Activated CD8-positive, alpha-beta memory T cell treated with anti-CD3 and anti-CD28 coated beads for 24 hours (primary cell): ENCODE measurements at regions not wholly inside any gene's neighbourhood (a gene's known extent, or its start where the extent isn't known, plus 50 kb on each side); places are given as distances from the start of the nearest gene placed in this dataset.
A peak's percentile ranks its signal among the peaks of the same experiment; 100 is the strongest.

Source experiments
- DNase-seq: peaks from one replicate; pipeline ENCODE4 v3.0.0-alpha.2; 2020

DNA sequence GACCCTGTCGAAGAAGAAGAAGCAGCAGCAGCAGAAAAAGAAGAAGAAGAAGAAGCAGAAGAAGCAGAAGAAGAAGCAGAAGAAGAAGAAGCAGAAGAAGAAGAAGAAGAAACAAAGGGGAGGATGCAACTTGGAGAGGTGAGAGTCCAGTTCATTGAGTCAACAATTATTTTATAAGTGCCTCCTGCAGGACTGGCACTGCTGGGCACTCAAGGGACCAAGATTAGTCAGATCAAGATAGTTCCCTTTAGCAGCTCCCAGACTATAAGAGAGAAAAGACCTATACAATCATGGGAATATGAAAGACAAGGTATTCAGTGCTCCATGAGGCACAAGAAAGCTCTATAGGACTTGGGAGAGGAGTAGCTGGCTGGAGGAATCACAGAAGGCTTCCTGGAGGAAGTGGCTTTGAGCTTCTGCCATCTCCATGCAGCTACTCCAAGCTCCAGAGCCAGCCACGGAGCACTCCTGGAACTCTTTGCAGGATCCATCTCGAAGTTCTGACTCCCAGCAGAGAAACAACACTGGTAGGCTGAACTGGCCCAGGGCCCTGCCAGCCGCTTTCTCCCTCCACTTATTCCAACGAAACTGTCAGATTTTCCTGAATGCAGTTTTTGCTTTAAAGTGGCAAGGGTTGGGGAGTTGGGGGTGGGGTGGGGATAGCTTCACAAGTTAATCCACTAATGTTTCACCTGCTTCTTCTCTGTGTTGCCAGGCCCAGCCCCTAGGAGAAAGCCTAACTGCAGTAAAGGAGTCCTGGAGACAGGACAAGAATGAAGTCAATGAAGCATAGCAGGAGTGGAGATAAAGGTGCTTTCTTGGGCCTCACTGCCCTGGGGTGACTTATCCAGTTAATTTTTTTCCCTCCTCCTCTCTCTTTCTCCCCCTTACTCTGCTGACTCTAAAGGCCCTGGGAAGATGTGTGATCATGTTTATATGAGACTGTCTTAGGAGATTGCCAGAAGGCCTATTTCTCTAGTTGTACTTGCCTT is 140.1 kb upstream of the PARP11 start:
- DNase-seq, result no peak

DNA sequence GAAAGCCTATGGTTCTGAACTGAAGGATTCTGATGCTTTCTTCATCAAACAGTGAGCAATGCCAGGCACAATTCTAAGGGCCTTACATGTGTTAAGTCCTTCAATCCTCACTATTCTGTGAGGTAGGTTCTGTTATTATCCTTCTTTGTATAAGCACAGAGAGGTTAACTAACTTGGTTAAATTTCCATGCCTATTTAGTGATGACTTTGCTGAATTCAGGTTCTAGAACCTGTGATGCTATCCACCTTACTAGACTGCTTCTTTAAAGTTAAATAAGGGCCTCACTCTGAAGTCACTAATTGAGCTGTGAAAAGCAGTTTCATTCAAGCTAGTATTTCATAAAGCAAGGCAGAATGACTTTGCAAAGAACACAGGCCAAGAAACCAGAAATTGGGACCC is 138.9 kb upstream of the PARP11 start:
- no peak for DNase-seq

DNA sequence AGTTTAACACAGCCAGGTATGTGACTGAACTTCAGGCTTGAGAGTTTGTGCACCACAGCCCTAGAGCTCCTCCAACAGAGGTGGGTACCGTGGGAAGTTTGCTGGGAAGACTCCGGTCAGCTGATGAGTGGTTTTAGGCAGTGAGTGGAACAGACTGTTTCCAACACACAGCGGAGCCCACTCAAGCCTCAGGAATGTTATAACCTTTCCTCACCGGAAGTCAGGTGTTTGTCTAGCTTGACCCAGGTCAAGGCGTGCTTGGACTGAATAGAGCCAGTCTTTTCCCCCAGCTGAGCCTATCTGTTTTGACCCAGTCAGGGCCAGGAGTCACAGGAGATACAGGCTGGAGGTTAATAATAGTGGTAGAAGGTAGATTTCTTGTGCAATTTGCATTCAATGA is 138.4 kb upstream of the PARP11 start:
- DNase-seq, result no peak

DNA sequence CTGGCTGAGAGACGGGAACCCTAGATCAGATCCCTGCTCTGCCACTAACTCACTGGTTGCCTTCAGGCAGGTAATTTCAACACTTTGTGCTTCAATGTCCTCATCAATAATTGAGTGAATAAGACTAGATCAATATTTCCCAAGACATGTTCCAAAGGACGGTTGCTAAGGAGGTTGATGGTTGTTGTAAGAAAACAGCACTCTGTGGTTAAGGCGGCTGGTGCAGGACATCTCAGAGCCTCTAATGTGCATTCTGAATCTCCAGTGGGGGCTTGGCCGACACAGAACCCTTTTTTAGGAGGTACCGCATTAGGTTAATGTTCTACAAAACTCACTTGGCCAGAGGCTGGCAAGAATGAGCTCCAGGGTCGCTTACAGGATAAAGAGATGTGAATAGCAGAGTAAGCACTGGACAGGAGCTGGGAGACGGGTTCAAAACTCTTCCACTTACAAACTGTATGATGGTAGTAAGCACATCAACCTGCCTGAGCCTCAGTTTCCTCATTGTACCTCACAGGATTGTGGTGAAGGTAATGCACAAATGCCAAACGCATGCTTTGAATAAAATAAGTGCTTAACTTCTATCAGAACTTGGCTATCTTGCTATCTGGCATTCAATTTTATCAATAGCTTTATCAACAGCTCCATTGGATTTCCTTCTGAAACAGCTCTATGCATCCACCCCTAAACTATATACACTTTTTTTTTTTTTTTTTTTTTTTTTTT is 136.9 kb upstream of the PARP11 start:
- DNase-seq, result no peak

DNA sequence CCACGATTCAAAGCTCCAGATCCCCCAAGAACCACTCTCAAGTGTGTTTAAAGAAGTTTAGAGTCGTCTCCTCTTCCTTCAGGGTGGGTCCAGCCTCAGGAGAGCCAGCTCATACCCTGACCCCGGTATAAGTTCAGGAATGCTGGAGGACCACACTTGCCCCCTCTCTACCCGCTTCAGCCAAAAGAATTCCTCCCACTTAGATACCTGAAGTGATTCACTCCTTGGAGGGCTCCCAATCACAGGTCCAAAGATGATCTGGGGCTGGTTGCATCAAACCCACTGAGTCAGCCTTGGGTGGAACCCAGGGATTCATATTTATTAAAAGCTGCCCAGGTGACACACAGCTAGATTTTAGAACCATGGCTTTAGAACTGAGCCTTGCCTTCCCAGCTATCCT is 133.5 kb upstream of the PARP11 start:
- no peak for DNase-seq

DNA sequence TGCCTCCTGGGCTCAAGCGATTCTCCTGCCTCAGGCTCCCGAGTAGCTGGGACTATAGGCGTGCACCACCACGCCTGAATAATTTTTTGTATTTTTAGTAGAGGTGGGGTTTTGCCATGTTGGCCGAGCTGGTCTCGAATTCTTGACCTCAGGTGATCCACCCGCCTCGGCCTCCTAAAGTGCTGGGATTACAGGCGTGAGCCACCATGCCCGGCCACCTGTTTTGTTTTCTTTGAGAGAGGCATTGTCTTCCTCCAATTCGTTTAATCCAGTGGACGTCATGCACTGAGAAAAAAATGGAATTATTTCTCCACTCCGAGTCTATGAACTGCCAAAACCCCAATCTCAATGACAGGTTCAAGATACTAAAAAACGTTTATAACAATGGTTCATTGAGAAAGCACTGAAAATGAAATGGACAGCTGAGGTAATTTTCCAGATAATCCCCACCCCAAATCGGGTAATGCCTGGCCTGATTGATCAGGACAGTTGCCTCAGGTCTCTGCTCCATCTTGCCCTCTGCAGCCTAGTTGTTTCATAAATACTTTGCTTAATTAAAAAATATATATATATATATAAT is 132.7 kb upstream of the PARP11 start:
- DNase-seq, result no peak

DNA sequence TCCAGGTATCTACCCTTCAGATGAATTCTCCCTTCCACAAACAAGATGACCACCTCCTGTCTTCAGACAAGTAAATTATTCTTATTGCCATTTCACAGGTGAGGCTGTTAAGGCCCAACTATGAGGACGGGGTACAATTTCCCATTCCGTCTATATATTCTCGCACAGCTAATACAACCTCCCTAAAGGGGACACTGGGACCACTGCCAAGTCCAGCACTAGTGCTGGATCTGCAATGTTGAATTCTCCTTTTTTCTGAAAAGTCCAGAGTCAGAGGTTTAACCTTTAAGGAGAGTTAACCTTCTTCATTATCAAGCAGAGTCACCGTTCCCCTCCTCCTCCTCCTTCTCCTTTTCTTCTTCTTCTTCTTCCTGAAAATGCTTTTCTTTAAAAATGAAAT is 130.4 kb upstream of the PARP11 start:
- DNase-seq, result no peak

DNA sequence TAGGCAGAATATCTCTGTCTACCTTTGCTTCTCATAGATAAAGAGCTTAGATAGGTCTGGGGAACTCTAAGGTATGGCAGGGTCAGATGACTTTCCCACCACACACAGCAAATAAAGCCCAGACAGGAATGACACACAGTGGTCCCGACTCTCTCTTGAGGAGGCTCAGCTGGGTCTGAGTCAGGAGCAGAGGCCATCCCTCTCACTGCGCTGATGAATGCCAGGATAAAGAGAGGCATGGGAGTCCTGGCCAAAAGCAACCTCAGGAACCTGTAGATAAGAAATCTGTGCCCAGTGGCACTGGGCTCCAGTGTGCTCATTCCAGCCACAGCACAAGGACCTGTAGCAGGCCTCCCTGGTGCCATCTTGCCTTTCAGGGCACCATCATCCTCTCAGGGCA is 129.4 kb upstream of the PARP11 start:
- no peak for DNase-seq

DNA sequence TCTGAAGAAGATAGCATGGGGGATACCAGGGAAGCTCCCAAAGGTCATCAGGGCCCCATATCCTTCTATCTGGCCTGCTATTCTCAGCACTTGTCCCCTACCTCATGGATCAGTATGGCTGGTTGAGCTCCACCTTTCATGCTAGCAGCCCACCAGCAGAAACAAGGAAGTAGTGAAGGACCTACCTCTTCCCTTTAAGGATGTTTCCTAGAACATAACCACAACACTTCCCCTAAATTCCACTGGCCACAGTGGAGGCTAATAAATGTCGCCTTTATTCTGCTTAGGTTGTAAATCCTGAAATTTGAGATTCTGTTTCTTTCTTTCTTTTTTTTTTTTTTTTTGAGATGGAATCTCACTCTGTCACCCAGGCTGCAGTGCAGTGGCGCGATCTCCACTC is 128.6 kb upstream of the PARP11 start:
- DNase-seq, result no peak

DNA sequence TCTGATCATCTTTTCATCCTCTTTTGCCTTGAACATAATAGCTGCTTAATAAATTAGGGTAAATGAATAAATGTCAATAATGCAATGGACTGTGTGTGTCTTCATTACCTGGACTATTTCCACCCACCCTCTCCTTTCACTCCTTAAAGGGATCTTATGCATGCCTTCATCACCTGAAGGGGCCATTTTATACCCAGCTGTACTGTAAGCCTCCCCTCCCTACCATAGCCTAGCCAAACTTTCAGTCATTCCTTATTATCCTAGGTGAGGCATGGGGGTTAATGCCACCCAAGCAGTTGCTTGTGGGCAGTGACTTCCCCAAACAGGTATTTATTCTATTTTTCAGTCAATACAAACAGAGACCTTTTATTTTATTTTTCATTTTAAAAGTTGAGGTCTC is 127.8 kb upstream of the PARP11 start:
- DNase-seq, result no peak

DNA sequence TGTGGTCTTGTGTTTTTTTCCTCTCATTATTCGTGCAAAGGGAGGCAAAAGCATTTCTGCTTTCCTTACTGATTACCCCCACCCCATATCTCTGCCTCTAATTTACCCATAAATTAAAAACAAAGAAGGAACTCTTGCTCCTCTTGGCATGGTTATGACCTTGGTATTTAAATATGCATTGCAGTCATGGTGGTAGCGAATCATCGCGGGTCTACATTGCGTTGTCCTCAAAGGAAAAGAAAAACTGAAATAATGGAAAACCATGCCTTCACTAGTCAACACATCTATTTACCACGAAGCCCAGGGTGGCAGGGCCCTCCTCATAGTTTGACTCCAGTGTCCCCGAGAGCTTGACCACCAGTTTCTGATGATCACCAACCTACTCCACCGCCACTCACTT is 126.7 kb upstream of the PARP11 start:
- DNase-seq, result no peak

DNA sequence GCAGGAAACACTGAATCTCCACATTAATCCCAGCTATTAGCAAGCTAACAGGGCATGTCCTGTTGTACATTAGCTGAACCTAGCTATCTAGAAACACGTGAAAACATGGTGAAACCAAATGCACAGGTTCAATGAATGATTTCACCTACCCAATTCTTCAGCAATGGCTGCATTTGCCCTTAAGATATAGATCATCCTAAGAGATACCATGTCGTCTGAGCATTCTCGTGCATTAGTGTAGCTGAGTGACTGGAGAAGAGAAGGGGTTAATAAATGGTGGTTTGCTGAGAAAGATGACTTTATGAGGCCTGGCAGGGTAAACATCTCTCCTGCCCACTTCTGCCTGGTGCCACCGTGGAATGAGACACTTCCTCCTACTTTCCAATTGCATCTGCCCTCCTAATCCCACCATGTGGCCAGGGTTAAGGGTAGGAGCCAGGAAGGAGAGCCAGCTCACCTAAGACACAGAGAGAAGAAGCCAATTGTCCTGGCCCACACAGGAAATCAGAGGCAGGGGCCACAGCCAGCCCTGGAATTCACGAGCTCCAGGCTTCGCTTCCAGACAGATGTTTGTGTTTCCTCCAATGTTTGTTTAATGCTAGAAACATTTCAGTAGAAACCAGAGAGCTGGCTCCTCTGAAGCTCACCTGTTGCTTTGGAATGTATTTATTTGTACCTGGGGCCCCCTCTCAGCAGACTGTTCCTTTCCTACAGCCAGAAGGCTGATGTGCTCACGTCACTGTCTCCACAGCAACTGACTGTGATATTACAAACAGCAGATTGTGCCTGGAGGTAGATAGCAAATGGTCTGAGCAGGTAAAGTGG is 126.0 kb upstream of the PARP11 start:
- no peak for DNase-seq

DNA sequence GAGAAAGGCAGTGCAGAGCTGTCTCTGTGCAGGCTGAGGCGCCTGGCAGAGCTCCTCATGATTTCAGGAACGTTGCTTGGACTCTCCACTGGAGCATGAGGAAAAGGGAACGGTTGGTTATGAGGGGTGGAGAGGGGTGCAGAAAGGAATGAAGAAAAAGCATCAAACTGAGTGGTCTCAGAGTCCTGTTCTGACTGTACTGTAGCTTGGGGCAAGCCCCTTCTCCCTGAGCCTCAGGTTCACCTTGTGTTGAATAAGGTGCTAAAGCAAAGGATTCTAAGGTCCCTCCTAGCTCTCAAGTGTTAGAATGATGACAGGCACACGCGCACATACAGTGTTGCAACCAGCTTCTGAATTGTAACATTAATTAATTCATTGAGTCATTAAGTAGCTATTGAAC is 125.2 kb upstream of the PARP11 start:
- DNase-seq, result no peak

DNA sequence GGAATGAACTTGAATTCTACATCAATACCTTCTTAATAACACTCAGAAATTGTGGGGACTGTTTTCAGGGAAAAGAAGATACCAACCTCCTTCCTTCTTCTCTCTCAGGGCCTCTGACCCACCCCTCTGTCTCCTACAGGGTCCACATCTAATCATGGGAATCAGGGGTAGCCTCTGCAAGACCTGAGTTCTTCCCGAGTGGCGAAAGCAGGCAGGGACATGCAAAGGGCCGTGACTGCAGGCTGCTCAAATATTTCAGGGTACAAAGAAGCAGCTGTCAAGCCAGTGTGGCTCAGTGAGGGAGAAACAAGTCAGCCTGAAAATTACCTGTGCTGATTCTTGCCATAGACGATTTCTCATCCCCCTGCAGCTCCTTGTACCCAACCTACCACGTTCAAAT is 123.1 kb upstream of the PARP11 start:
- DNase-seq, result no peak

DNA sequence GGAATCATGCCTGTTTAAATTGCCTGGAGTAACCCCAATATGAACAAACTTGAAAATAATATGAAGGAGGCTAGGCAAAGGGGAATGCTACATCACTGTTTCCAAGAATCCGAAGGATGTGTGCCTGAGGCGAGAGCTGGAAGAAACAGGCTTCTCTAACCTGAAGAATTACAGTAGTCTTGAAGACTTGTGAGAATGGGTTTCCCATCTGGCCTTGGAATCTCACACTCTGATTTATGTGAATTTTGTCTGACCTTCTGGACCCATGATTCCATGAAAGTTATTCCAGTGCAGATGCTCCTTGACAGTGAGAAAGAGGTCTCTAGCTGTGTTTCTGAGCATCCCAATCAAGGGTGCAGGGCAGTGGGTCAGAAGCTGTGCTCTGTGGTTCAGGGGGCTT is 122.1 kb upstream of the PARP11 start:
- no peak for DNase-seq

DNA sequence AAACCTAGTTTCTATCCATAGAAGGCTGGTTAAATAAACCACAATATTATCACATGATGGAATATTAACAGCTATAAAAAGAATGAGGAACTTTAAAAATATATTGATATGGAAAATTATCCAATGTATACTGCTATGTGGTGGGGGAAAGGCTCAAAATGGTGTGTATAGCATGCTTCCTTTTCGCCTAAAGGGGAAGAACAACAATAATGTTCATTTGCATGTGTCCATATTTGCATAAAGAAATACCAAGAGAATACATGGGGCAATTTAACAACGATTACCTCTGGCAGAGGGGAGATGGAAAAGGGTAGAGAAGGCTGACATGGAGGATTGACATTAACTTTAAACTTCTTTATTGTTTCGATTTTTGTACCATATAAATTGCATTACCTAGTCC is 121.3 kb upstream of the PARP11 start:
- DNase-seq, result no peak

DNA sequence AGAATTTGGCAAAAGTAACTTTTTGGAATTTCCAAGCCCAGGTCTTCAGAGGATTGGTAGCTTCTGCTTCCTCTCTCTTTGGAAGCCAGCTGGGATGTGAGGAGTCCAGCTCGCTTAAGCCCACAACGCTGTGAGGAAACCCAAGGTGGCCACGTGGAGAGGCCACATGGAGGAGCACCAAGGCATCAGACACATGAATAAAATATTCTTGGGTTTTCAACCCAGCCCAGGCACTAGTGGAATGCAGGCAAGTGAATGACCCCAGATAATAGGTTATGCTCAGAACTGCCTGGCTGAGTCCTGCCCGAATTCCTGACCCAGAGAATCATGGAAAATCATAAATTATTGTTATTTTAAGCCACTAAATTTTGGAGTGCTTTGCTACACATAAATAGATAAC is 119.7 kb upstream of the PARP11 start:
- no peak for DNase-seq

DNA sequence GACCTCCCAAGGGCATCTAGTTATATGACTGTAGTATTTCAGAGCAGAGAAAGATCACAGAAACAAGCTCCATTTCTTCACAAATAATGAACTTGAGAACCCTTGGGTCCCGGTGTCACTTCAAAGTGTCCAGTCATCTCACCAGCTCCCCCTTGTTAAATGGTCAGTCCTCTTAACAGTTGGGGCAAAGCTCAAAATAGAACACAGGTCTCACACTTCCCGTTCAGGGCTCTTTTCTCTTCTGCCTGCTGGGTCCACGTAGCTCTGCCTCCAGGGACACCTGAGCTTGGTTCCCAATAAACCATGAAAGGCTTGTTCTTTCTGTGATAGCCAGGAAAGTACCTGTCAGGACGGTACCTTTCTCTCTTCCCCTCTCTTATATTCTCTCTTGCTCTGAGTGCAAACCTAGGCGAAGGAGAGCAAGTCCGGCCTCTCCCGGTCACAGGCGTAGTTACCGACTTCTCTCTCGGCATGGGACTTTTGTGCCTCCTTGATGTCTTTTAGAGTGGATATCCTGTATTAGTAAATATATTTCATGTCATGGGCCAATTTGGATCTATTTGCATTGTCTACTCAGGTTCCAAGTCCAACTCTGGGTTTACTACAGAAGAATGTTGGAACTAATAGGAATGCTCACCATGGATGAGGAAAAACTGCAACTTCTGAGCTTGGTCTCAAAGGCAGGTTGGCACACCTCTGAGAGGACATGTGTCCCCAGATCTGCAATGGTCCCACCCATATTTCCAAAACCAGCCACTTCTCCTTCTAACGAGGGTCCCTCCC is 118.8 kb upstream of the PARP11 start:
- DNase-seq, result no peak

DNA sequence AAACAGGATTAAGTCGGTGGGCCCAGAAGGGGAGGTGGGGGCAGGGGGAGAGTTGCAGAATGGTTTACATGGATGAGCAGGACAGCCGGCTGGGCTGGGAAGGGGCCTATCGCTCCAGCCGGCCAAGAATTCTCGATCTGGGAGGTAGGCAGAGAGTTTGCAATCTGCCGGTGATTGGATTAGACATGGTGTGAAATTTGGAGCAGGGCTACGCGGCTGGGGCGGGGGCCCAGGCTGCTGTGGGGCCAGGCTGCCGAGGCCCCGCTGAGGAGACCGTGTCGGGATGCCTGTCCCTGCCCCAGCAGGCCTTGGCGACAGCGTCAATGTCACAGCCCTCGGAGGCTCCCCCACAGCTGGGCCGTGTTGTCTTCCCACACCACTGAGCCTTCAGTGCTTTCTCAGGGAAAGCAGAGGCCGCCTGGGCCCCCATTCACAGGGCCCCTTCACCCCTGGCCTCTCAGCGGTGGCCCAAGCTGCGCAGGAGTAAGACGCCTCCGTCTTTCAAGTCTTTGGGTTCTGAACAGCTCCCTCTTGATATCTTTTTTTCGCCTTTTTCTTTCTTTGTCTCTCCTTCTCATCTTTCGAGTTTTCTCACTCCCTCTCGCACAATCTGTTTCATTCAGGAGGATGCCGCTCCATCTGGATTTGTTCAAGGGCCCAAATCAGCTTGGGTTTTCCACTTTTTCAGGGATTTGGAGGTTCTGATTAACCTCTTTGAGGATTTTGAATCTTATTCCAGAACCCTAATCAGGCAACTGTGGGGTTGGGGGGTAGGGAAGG is 117.5 kb upstream of the PARP11 start:
- DNase-seq, result no peak

DNA sequence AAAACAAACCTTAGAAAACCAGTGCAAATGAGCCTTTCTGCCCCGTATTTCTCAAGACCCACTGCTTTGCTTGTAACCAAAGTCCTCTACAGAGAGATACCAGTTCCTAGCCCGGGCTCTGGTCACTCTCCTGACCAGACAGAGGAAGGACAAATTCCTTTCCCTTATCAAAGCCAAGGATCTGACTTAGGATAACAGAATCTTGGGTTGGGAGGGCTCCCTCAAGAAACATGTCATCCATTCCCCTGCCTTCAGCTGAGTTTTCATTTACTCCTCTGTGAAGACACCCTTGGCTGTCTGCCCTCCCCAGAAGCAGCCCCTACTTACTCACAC is 116.0 kb upstream of the PARP11 start:
- DNase-seq, result no peak

DNA sequence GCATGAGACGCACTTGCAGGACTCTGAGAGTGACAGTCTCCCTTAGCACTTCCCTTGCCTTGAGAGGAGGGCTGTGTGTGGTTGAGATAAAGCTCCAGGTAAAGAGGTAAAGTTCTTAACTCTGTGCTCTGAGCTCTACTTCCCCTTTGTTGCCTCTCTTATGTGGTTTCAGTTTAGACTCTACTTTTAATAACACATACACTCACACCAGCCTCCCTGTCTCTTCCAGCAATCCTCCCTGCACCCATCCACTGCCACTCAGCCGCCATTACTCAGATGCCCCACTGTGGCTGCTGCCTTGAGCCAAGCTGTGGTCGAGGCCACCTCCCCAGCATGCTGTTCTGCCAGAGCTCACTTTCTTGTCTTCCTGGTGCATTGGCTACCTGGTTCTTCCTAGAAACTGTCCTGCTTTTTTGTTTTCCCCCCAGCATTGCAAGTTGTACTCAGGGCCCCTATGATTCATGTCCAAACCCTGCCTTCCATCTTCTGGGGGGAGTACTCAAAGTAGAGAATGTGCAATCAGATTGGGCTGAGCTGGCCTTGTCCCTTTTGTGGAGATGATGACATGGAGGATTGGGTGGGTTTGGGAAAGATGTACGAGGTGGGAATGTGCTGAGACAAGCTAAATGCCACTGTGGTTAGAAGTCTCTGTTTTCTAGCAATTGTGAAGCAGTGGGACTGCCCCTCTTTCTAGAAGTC is 115.5 kb upstream of the PARP11 start:
- DNase-seq, result peak; percentile 73
